DOHH2 (cell line): ENCODE measurements at regions not wholly inside any gene's neighbourhood (a gene's known extent, or its start where the extent isn't known, plus 50 kb on each side); places are given as distances from the start of the nearest gene placed in this dataset.

Experiments used
- EZH2phosphoT487 ChIP-seq: fragments of 200-600 bp; sonication (generic); IDR thresholded peaks from 2 replicates; pipeline ENCODE4 v1.6.1; 2017; ENCODE audit warnings: borderline replicate concordance, mild to moderate bottlenecking, antibody characterized with exemption, low read length, moderate library complexity, mixed read lengths
- TF ChIP-seq, protein P1 (sequence below): fragments of 200-600 bp; sonication (generic); IDR thresholded peaks from one replicate; pipeline ENCODE4 v1.5.1; 2014; ENCODE audit warnings: antibody characterized with exemption, mild to moderate bottlenecking, low read depth, low read length; ENCODE audit not compliant: poor library complexity, severe bottlenecking

DNA sequence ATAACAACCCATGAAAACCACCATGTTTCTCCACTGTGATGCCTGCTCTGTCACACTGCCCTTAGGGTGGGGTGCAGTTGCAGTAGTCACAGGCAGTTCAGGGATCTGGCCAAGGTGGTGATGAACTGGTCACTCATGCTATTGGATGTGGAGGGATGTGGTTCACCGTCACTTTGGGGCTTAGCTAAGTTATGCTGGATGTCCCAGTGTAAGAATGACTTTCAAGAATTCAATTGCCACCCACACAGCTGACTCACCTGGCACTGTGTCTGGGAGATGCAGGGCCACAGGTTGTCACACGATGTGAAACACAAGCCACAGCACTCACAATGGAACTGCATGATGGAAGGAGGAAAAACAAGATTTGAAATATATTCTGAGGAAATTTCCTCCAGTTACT, 146.1 kb upstream of the CTNNB1 start:
- TF ChIP-seq, protein P1, sequence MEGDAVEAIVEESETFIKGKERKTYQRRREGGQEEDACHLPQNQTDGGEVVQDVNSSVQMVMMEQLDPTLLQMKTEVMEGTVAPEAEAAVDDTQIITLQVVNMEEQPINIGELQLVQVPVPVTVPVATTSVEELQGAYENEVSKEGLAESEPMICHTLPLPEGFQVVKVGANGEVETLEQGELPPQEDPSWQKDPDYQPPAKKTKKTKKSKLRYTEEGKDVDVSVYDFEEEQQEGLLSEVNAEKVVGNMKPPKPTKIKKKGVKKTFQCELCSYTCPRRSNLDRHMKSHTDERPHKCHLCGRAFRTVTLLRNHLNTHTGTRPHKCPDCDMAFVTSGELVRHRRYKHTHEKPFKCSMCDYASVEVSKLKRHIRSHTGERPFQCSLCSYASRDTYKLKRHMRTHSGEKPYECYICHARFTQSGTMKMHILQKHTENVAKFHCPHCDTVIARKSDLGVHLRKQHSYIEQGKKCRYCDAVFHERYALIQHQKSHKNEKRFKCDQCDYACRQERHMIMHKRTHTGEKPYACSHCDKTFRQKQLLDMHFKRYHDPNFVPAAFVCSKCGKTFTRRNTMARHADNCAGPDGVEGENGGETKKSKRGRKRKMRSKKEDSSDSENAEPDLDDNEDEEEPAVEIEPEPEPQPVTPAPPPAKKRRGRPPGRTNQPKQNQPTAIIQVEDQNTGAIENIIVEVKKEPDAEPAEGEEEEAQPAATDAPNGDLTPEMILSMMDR = no peak
- TF ChIP-seq EZH2phosphoT487 = no peak
